Coronary artery (tissue), 2 donors: ENCODE measurements at regions not wholly inside any gene's neighbourhood (a gene's known extent, or its start where the extent isn't known, plus 50 kb on each side); places are given as distances from the start of the nearest gene placed in this dataset.
"Not testable (repeated sequence)": the region's sequence is repeated elsewhere in the genome, so short reads cannot be mapped to it uniquely, and the experiment has no call there.

Experiments
- DNase-seq: peaks from one replicate; pipeline ENCODE4 v3.0.0-alpha.2; 2017; ENCODE audit warnings: low spot score
- H3K27ac ChIP-seq, 2 donors: fragments of 200-600 bp; sonication (generic); one replicate each; pipeline ENCODE4 v1.5.1; 2016 to 2019
- H3K4me3 ChIP-seq: fragments of 200-600 bp; sonication (generic); 2 replicates; pipeline ENCODE4 v1.5.1; 2016; ENCODE audit warnings: mild to moderate bottlenecking, moderate library complexity
- CTCF ChIP-seq: fragments of 200-600 bp; sonication (generic); IDR thresholded peaks from one replicate; pipeline ENCODE4 v1.5.1; 2019; ENCODE audit warnings: antibody characterized with exemption

GRCh38 chr14:43665570-43666267 is 841.4 kb downstream of the FSCB start:
- DNase-seq: no peak
- TF ChIP-seq CTCF: no peak

GRCh38 chr14:43655194-43655593 is 851.9 kb downstream of the FSCB start:
- H3K4me3 ChIP-seq, H3K27ac ChIP-seq, DNase-seq: not testable (repeated sequence)

More at GRCh38 chr14:43665570-43666267, 841.4 kb downstream of the FSCB start:
- Histone ChIP-seq H3K27ac (no peak overlapping the region), H3K4me3 (no peak overlapping the region)

GRCh38 chr14:43651896-43652295 is 855.2 kb downstream of the FSCB start:
- no peak for DNase-seq
- no peak for TF ChIP-seq CTCF
- Histone ChIP-seq H3K4me3 (no peak overlapping the region), H3K27ac (no peak overlapping the region)

DNA sequence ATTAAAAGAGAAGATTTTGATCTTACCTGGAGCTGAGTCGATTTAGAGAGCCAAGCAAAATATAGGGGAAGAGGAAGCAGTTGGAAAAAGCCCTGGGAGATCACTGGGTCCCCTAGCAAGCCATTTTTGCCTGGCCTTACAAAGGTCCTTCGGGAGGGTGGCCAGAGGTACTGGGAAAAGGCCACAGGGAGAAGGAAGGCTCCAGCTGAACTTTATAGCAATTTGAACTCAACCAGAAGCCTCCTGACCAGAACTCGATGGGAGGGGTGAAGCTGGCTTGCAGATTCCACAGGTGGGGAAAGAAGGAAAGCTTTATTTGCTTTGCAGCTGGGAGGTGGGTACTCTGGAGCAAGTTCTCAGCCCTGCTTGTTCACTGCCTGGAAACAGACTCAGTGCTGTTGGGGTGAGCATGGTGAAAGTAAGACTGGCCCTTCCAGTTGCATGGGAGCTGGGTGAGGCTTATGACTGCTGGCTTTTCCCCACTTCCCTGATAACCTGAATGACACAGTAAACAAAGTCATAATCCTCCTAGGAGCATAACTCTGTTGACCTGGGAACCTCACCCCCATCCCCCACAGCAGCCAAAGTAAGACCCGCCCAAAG is 855.8 kb downstream of the FSCB start:
- DNase-seq: no peak
- Histone ChIP-seq H3K27ac (no peak overlapping the region), H3K4me3 (no peak overlapping the region)
- TF ChIP-seq CTCF: no peak

- H3K4me3 ChIP-seq: no peak overlapping the region
- H3K27ac ChIP-seq: no peak overlapping the region
- no peak for DNase-seq
- TF ChIP-seq CTCF: no peak
Measured at GRCh38 chr14:43649508-43649907, 857.6 kb downstream of the FSCB start.

GRCh38 chr14:43647302-43647701 is 859.8 kb downstream of the FSCB start:
- TF ChIP-seq CTCF: no peak
- no peak overlapping the region for H3K27ac ChIP-seq
- H3K4me3 ChIP-seq: no peak overlapping the region
- DNase-seq: peak; percentile 47

GRCh38 chr14:43640718-43641267 is 866.3 kb downstream of the FSCB start:
- DNase-seq: no peak
- TF ChIP-seq CTCF: no peak
- H3K4me3 ChIP-seq: no peak overlapping the region
- no peak overlapping the region for H3K27ac ChIP-seq
